Liver (tissue), 3 donors: ENCODE measurements at regions not wholly inside any gene's neighbourhood (a gene's known extent, or its start where the extent isn't known, plus 50 kb on each side); places are given as distances from the start of the nearest gene placed in this dataset.

ENCODE experiments used
- GABPA ChIP-seq, 2 donors: IDR thresholded peaks in 1 of 2; conservative IDR thresholded peaks in 1 of 2; 2 replicates each; pipeline ENCODE4 v1.6.1; 2016; ENCODE audit warnings: antibody characterized with exemption in 2 of 2, mild to moderate bottlenecking in 1 of 2, moderate library complexity in 1 of 2
- JUND ChIP-seq, 2 donors: IDR thresholded peaks; 2 replicates each; pipeline ENCODE4 v1.6.1; 2016; ENCODE audit warnings: antibody characterized with exemption in 2 of 2
- RXRA ChIP-seq, 2 donors: IDR thresholded peaks; 2 replicates each; pipeline ENCODE4 v1.6.1; 2017 to 2018; ENCODE audit warnings: antibody characterized with exemption in 2 of 2, mild to moderate bottlenecking in 1 of 2
- SP1 ChIP-seq: IDR thresholded peaks from 2 replicates; pipeline ENCODE4 v1.6.1; 2018; ENCODE audit warnings: antibody characterized with exemption, mild to moderate bottlenecking
- TAF1 ChIP-seq: conservative IDR thresholded peaks from 2 replicates; pipeline ENCODE4 v1.6.1; 2016; ENCODE audit warnings: antibody characterized with exemption, mild to moderate bottlenecking
- YY1 ChIP-seq: IDR thresholded peaks from 2 replicates; pipeline ENCODE4 v1.6.1; 2016; ENCODE audit warnings: antibody characterized with exemption, mild to moderate bottlenecking
- TF ChIP-seq, protein P1 (sequence below): fragments of 150-350 bp; IDR thresholded peaks from 2 replicates; pipeline ENCODE4 v1.5.1; 2017; ENCODE audit warnings: improper control_type of control experiment, low read depth, low read length; ENCODE audit not compliant: missing input control
- TF ChIP-seq, protein P2 (sequence below): IDR thresholded peaks from 2 replicates; pipeline ENCODE4 v1.6.1; 2016; ENCODE audit warnings: antibody characterized with exemption
- TF ChIP-seq, protein P3 (sequence below): IDR thresholded peaks from 2 replicates; pipeline ENCODE4 v1.6.1; 2016; ENCODE audit warnings: antibody characterized with exemption, mild to moderate bottlenecking
- donor health status: healthy.
- donor health status: healthy.

DNA sequence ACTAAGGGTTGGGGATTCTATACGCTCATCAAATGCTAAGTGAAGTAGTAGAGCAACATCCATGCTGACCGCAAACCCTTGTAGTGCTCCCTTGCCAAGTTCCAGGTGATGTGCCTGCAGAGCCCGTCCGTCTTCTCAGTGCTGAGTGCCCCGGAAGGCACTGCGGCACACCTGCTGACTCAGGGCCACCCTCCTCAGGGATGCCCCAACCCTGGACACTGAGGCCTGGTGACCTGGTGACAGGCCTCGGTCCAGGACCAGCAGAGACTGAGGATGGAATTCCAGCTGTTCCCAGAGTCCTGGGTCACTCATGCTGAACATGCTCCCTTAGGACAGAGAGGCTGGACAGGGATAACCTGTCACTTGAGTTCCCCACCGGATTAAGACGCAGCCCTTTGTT, 422.5 kb downstream of the OCA2 start:
- TF ChIP-seq RXRA (IDR thresholded peaks at IDR 0.05) = no peak
- TF ChIP-seq, protein P1, sequence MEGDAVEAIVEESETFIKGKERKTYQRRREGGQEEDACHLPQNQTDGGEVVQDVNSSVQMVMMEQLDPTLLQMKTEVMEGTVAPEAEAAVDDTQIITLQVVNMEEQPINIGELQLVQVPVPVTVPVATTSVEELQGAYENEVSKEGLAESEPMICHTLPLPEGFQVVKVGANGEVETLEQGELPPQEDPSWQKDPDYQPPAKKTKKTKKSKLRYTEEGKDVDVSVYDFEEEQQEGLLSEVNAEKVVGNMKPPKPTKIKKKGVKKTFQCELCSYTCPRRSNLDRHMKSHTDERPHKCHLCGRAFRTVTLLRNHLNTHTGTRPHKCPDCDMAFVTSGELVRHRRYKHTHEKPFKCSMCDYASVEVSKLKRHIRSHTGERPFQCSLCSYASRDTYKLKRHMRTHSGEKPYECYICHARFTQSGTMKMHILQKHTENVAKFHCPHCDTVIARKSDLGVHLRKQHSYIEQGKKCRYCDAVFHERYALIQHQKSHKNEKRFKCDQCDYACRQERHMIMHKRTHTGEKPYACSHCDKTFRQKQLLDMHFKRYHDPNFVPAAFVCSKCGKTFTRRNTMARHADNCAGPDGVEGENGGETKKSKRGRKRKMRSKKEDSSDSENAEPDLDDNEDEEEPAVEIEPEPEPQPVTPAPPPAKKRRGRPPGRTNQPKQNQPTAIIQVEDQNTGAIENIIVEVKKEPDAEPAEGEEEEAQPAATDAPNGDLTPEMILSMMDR = no peak
- TF ChIP-seq SP1 = no peak
- no peak for TF ChIP-seq TAF1
- TF ChIP-seq GABPA (IDR thresholded peaks at IDR 0.05 in 1 of 2, conservative IDR thresholded peaks at IDR 0.05 in 1 of 2) = no peak
- TF ChIP-seq YY1 = no peak
- no peak for TF ChIP-seq JUND (IDR thresholded peaks at IDR 0.05)
- TF ChIP-seq, protein P2, sequence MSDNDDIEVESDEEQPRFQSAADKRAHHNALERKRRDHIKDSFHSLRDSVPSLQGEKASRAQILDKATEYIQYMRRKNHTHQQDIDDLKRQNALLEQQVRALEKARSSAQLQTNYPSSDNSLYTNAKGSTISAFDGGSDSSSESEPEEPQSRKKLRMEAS = no peak
- TF ChIP-seq, protein P3, sequence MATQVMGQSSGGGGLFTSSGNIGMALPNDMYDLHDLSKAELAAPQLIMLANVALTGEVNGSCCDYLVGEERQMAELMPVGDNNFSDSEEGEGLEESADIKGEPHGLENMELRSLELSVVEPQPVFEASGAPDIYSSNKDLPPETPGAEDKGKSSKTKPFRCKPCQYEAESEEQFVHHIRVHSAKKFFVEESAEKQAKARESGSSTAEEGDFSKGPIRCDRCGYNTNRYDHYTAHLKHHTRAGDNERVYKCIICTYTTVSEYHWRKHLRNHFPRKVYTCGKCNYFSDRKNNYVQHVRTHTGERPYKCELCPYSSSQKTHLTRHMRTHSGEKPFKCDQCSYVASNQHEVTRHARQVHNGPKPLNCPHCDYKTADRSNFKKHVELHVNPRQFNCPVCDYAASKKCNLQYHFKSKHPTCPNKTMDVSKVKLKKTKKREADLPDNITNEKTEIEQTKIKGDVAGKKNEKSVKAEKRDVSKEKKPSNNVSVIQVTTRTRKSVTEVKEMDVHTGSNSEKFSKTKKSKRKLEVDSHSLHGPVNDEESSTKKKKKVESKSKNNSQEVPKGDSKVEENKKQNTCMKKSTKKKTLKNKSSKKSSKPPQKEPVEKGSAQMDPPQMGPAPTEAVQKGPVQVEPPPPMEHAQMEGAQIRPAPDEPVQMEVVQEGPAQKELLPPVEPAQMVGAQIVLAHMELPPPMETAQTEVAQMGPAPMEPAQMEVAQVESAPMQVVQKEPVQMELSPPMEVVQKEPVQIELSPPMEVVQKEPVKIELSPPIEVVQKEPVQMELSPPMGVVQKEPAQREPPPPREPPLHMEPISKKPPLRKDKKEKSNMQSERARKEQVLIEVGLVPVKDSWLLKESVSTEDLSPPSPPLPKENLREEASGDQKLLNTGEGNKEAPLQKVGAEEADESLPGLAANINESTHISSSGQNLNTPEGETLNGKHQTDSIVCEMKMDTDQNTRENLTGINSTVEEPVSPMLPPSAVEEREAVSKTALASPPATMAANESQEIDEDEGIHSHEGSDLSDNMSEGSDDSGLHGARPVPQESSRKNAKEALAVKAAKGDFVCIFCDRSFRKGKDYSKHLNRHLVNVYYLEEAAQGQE = no peak
